Activated gamma-delta T cell treated with Interleukin-2 at 50 U/mL for 16 hours (primary cell): ENCODE measurements at regions not wholly inside any gene's neighbourhood (a gene's known extent, or its start where the extent isn't known, plus 50 kb on each side); places are given as distances from the start of the nearest gene placed in this dataset.

Experiments
- DNase-seq: peaks from one replicate; pipeline ENCODE4 v3.0.0-alpha.2; 2020

- no peak for DNase-seq
These were observed 135.9 kb downstream of the PAH start for GRCh38 chr12:102781117-102781516.

GRCh38 chr12:102776041-102776440 is 141.0 kb downstream of the PAH start:
- DNase-seq: no peak

- no peak for DNase-seq
These were observed 147.6 kb downstream of the PAH start for GRCh38 chr12:102769323-102769916.

GRCh38 chr12:102766961-102767360 is 150.1 kb downstream of the PAH start:
- no peak for DNase-seq

GRCh38 chr12:102765736-102766135 is 151.3 kb downstream of the PAH start:
- no peak for DNase-seq

- no peak for DNase-seq
These were observed 153.6 kb downstream of the PAH start for GRCh38 chr12:102763471-102763870.

GRCh38 chr12:102763061-102763460 is 154.0 kb downstream of the PAH start:
- DNase-seq: no peak

- DNase-seq: no peak
These were observed 156.7 kb downstream of the PAH start for GRCh38 chr12:102760322-102760721.

- DNase-seq: no peak
These were observed 157.6 kb downstream of the PAH start for GRCh38 chr12:102759466-102759865.

GRCh38 chr12:102757882-102758226 is 159.2 kb downstream of the PAH start:
- no peak for DNase-seq

GRCh38 chr12:102757154-102757881 is 159.7 kb downstream of the PAH start:
- no peak for DNase-seq

GRCh38 chr12:102756530-102756929 is 160.5 kb downstream of the PAH start:
- DNase-seq: no peak

GRCh38 chr12:102755266-102755665 is 161.8 kb downstream of the PAH start:
- DNase-seq: no peak

GRCh38 chr12:102753802-102754201 is 163.2 kb downstream of the PAH start:
- DNase-seq: no peak

GRCh38 chr12:102748704-102749103 is 168.3 kb downstream of the PAH start:
- no peak for DNase-seq

GRCh38 chr12:102746963-102747362 is 170.1 kb downstream of the PAH start:
- no peak for DNase-seq

- no peak for DNase-seq
These were observed 171.0 kb downstream of the PAH start for GRCh38 chr12:102745971-102746600.

GRCh38 chr12:102741196-102741595 is 175.8 kb downstream of the PAH start:
- no peak for DNase-seq

- no peak for DNase-seq
These were observed 176.7 kb downstream of the PAH start for GRCh38 chr12:102740141-102740955.

- DNase-seq: no peak
These were observed 180.7 kb downstream of the PAH start for GRCh38 chr12:102736328-102736727.

- DNase-seq: no peak
These were observed 181.9 kb downstream of the PAH start for GRCh38 chr12:102735104-102735503.

GRCh38 chr12:102730996-102731395 is 186.0 kb downstream of the PAH start:
- no peak for DNase-seq

- no peak for DNase-seq
These were observed 188.4 kb downstream of the PAH start for GRCh38 chr12:102728506-102729242.
